ENCODE measurements at regions not wholly inside any gene's neighbourhood (a gene's known extent, or its start where the extent isn't known, plus 50 kb on each side); places are given as distances from the start of the nearest gene placed in this dataset.

GRCh38 chr7:115249080-115249479, 327.2 kb downstream of the MDFIC start:
- POLR2A ChIA-PET, result no interaction called here

DNA sequence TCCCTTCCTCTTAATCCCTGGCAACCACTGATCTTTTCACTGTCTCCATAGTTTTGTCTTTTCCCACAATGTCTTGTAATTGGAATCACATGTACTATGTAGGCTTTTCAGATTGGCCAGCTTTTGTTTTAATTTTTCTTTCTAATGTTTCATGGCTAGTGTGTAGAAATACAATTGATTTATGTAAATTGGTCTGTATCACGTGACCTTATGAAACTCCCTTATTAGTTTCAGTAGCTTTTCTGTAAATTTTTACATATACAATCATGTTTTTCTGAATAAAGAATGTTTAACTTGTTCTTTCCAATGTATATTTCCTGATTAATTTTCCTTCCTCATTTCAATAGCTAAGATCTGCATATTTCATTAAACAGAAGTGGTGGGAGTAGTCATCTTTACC, 319.3 kb downstream of the MDFIC start:
- ChIA-PET POLR2A (no interaction called here), CTCF (no interaction called here)
- no peak overlapping the region for H3K4me3 ChIP-seq (ENCODE audit: low read depth, low read length)
- TF ChIP-seq, protein P1, sequence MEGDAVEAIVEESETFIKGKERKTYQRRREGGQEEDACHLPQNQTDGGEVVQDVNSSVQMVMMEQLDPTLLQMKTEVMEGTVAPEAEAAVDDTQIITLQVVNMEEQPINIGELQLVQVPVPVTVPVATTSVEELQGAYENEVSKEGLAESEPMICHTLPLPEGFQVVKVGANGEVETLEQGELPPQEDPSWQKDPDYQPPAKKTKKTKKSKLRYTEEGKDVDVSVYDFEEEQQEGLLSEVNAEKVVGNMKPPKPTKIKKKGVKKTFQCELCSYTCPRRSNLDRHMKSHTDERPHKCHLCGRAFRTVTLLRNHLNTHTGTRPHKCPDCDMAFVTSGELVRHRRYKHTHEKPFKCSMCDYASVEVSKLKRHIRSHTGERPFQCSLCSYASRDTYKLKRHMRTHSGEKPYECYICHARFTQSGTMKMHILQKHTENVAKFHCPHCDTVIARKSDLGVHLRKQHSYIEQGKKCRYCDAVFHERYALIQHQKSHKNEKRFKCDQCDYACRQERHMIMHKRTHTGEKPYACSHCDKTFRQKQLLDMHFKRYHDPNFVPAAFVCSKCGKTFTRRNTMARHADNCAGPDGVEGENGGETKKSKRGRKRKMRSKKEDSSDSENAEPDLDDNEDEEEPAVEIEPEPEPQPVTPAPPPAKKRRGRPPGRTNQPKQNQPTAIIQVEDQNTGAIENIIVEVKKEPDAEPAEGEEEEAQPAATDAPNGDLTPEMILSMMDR (IDR thresholded peaks at IDR 0.05; ENCODE audit: insufficient read depth, low read length, missing control alignments), result no peak
- DNase-seq (ENCODE audit: low read depth, low spot score), result no peak

More at GRCh38 chr7:115249080-115249479, 327.2 kb downstream of the MDFIC start:
- CTCF ChIA-PET, result no interaction called here
- no peak overlapping the region for H3K4me3 ChIP-seq (ENCODE audit: low read depth, low read length)
- DNase-seq (ENCODE audit: low read depth, low spot score), result no peak
- TF ChIP-seq, protein P1 (IDR thresholded peaks at IDR 0.05; ENCODE audit: insufficient read depth, low read length, missing control alignments), result no peak

DNA sequence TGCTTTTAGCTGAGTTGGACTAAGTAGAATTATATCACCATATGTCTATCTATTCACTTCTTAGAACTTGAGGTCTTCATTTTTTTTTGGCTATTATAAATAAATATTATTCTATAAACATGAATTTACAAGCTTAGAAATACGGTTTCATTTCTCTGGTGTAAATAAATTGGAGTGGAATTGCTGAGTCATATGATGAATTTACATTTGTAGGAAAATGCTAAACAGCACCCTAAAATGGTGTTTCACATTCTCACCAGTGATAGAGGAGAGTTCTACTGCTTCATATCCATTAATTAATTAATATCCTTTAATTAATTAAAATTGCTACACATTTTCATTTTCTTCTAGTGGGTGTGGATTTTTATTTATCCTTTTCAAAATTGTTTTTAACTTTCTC, 318.3 kb downstream of the MDFIC start:
- no peak overlapping the region for H3K4me3 ChIP-seq (ENCODE audit: low read depth, low read length)
- no peak for DNase-seq (ENCODE audit: low read depth, low spot score)
- CTCF ChIA-PET, result no interaction called here
- TF ChIP-seq, protein P1 (IDR thresholded peaks at IDR 0.05; ENCODE audit: insufficient read depth, low read length, missing control alignments), result no peak
- POLR2A ChIA-PET, result no interaction called here

GRCh38 chr7:115235075-115235474, 313.2 kb downstream of the MDFIC start:
- DNase-seq (ENCODE audit: low read depth, low spot score), result no peak
- ChIA-PET POLR2A (no interaction called here), CTCF (no interaction called here)
- TF ChIP-seq, protein P1 (IDR thresholded peaks at IDR 0.05; ENCODE audit: insufficient read depth, low read length, missing control alignments), result no peak
- H3K4me3 ChIP-seq (ENCODE audit: low read depth, low read length), result no peak overlapping the region

GRCh38 chr7:115233809-115234208, 311.9 kb downstream of the MDFIC start:
- CTCF ChIA-PET, result no interaction called here
- TF ChIP-seq, protein P1 (IDR thresholded peaks at IDR 0.05; ENCODE audit: insufficient read depth, low read length, missing control alignments), result no peak
- DNase-seq (ENCODE audit: low read depth, low spot score), result no peak
- no peak overlapping the region for H3K4me3 ChIP-seq (ENCODE audit: low read depth, low read length)
- POLR2A ChIA-PET, result no interaction called here

DNA sequence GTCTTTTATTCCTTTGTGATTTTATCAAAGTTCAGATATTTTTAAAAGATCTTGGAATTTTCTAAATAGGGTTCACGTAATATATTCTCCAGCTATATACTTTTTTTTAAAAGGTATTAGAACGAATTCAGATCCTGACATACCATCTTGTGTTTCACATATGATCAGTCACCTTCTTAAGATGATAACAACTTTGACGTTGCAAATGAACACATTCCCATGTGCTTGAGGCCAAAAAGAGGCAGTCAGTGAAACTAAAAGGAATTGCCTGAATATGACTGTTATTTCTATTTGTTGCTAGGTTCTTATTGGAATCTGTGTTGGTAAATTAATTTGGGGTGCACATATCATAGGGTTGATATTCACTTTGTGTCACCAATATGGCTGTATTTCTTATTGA, 310.1 kb downstream of the MDFIC start:
- H3K4me3 ChIP-seq (ENCODE audit: low read depth, low read length), result no peak overlapping the region
- no peak for DNase-seq (ENCODE audit: low read depth, low spot score)
- TF ChIP-seq, protein P1 (IDR thresholded peaks at IDR 0.05; ENCODE audit: insufficient read depth, low read length, missing control alignments), result no peak
- CTCF ChIA-PET, result no interaction called here
- POLR2A ChIA-PET, result no interaction called here
